ENCODE measurements at regions not wholly inside any gene's neighbourhood (a gene's known extent, or its start where the extent isn't known, plus 50 kb on each side); places are given as distances from the start of the nearest gene placed in this dataset.

DNA sequence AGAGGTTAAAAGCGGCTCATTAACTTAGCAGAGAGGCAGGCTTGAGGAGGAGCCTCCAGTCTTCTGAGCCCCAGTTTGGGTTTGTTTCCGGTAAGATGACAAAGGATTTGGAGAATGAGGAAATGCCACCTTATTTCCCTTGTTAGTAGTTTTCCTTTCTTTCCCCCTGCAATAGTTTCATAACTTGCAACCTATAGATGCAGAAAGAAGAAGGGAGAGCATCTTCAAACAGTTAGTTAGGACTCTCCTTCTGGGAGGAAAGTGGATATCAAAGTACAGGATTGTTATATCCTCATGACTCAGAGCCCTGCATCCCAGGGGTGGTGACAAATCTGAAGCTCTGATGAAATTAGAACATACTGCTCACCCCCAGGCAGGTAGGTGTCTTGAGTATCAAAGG lies 180.7 kb upstream of the SLC38A2 start:
- TF ChIP-seq SP1 (IDR thresholded peaks at IDR 0.05) (no peak), ARNT (IDR thresholded peaks at IDR 0.05) (no peak), HDGF (IDR thresholded peaks at IDR 0.05; ENCODE audit: borderline replicate concordance) (no peak), BHLHE40 (IDR thresholded peaks at IDR 0.05; ENCODE audit: borderline replicate concordance) (no peak), TARDBP (IDR thresholded peaks at IDR 0.05) (no peak), NFRKB (IDR thresholded peaks at IDR 0.05) (no peak), ELF4 (IDR thresholded peaks at IDR 0.05) (no peak)
- TF ChIP-seq, protein P1, sequence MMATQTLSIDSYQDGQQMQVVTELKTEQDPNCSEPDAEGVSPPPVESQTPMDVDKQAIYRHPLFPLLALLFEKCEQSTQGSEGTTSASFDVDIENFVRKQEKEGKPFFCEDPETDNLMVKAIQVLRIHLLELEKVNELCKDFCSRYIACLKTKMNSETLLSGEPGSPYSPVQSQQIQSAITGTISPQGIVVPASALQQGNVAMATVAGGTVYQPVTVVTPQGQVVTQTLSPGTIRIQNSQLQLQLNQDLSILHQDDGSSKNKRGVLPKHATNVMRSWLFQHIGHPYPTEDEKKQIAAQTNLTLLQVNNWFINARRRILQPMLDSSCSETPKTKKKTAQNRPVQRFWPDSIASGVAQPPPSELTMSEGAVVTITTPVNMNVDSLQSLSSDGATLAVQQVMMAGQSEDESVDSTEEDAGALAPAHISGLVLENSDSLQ (IDR thresholded peaks at IDR 0.05) = no peak

All from HEK293T (cell line).